ENCODE measurements at regions not wholly inside any gene's neighbourhood (a gene's known extent, or its start where the extent isn't known, plus 50 kb on each side); places are given as distances from the start of the nearest gene placed in this dataset.

DNA sequence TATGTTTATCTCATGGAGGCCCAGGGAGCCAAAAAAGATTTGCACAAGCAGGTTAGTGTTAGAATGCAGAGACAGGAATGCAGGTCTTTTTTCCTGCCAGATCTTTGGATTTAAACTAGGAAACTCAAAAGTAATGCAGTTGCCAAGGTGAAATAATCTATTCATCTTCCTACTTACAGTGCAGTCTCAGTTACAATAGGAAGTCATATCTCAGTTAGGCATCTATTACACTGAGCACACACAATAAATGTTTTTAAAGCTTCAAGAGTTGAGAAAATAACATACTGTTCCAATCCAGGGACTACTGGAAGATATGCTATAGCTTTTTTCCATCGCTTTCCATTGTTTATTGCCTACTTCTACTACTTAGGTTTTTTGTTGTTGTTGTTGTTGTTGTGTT, 279.3 kb upstream of the E2F7 start:
- TF ChIP-seq, protein P1, sequence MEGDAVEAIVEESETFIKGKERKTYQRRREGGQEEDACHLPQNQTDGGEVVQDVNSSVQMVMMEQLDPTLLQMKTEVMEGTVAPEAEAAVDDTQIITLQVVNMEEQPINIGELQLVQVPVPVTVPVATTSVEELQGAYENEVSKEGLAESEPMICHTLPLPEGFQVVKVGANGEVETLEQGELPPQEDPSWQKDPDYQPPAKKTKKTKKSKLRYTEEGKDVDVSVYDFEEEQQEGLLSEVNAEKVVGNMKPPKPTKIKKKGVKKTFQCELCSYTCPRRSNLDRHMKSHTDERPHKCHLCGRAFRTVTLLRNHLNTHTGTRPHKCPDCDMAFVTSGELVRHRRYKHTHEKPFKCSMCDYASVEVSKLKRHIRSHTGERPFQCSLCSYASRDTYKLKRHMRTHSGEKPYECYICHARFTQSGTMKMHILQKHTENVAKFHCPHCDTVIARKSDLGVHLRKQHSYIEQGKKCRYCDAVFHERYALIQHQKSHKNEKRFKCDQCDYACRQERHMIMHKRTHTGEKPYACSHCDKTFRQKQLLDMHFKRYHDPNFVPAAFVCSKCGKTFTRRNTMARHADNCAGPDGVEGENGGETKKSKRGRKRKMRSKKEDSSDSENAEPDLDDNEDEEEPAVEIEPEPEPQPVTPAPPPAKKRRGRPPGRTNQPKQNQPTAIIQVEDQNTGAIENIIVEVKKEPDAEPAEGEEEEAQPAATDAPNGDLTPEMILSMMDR (IDR thresholded peaks at IDR 0.05): no peak
- no peak for TF ChIP-seq POLR2A (IDR thresholded peaks at IDR 0.05)
